ENCODE measurements at regions not wholly inside any gene's neighbourhood (a gene's known extent, or its start where the extent isn't known, plus 50 kb on each side); places are given as distances from the start of the nearest gene placed in this dataset.

- no peak for TF ChIP-seq CTCF (CRISPR knock-in tag; IDR thresholded peaks at IDR 0.05)
- no peak for TF ChIP-seq POLR2A (IDR thresholded peaks at IDR 0.05; ENCODE audit: insufficient read depth in 1 of 2, low read depth in 2 of 2, low read length in 2 of 2)
- no peak for TF ChIP-seq ISX (CRISPR knock-in tag; conservative IDR thresholded peaks at IDR 0.05)
- no peak for TF ChIP-seq CEBPB (IDR thresholded peaks at IDR 0.05; ENCODE audit: borderline replicate concordance, low read depth, low read length)
- TF ChIP-seq ZSCAN25 (CRISPR knock-in tag; IDR thresholded peaks at IDR 0.05) = no peak
- TF ChIP-seq ZNF788 (CRISPR knock-in tag; IDR thresholded peaks at IDR 0.05; ENCODE audit: borderline replicate concordance) = no peak
- no peak for TF ChIP-seq ZBTB39 (CRISPR knock-in tag; IDR thresholded peaks at IDR 0.05)
- TF ChIP-seq YY1 (IDR thresholded peaks at IDR 0.05; ENCODE audit: insufficient read depth, insufficient replicate concordance, low read depth, low read length) = no peak
- TF ChIP-seq REST (IDR thresholded peaks at IDR 0.05; ENCODE audit: borderline replicate concordance in 1 of 2, low read depth in 1 of 2, low read length in 2 of 2) = no peak
These were observed 616.7 kb upstream of the PTBP2 start for GRCh38 chr1:96104906-96105305.
